ENCODE measurements at regions not wholly inside any gene's neighbourhood (a gene's known extent, or its start where the extent isn't known, plus 50 kb on each side); places are given as distances from the start of the nearest gene placed in this dataset.
"Not testable (repeated sequence)": the region's sequence is repeated elsewhere in the genome, so short reads cannot be mapped to it uniquely, and the experiment has no call there.

DNA sequence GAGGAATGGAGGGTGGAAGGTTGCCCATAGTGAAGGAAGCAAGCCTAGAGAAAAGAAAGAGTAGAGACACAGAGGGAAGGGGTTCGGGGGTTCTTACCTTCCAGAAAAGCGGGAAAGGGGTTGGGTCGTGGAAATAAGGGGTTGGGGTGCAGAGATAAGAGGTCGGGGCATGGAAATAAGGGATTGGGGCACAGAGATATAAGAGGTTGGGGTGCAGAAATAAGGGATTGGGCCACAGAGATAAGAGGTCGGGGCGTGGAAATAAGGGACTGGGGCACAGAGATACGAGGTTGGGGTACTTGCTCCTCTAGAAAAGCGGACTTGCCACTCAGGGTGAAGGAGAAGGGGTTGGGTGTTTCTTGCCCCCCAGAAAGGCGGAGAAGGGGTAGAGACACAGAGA, 74.2 kb upstream of the GRPR start:
- TF ChIP-seq, protein P1, sequence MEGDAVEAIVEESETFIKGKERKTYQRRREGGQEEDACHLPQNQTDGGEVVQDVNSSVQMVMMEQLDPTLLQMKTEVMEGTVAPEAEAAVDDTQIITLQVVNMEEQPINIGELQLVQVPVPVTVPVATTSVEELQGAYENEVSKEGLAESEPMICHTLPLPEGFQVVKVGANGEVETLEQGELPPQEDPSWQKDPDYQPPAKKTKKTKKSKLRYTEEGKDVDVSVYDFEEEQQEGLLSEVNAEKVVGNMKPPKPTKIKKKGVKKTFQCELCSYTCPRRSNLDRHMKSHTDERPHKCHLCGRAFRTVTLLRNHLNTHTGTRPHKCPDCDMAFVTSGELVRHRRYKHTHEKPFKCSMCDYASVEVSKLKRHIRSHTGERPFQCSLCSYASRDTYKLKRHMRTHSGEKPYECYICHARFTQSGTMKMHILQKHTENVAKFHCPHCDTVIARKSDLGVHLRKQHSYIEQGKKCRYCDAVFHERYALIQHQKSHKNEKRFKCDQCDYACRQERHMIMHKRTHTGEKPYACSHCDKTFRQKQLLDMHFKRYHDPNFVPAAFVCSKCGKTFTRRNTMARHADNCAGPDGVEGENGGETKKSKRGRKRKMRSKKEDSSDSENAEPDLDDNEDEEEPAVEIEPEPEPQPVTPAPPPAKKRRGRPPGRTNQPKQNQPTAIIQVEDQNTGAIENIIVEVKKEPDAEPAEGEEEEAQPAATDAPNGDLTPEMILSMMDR (IDR thresholded peaks at IDR 0.05), result not testable (repeated sequence)
- TF ChIP-seq ZFX (IDR thresholded peaks at IDR 0.05; ENCODE audit: borderline replicate concordance), result not testable (repeated sequence)
